H9 (cell line): ENCODE measurements at regions not wholly inside any gene's neighbourhood (a gene's known extent, or its start where the extent isn't known, plus 50 kb on each side); places are given as distances from the start of the nearest gene placed in this dataset.

Source experiments
- DNase-seq: peaks from one replicate; pipeline ENCODE4 v3.0.0-alpha.2; 2017
- H2AFZ ChIP-seq: one replicate; pipeline ENCODE4 v1.6.1; 2013; ENCODE audit warnings: mild to moderate bottlenecking, low read length, control low read depth, moderate library complexity
- H2AK5ac ChIP-seq: 2 replicates; pipeline ENCODE4 v1.6.1; 2013; ENCODE audit warnings: low read length, control low read depth, mixed read lengths; ENCODE audit not compliant: insufficient read length
- H2BK120ac ChIP-seq: one replicate; pipeline ENCODE4 v1.6.1; 2013; ENCODE audit warnings: low read depth, mild to moderate bottlenecking, low read length, control low read depth, inconsistent platforms; ENCODE audit not compliant: poor library complexity, severe bottlenecking
- H2BK12ac ChIP-seq: 2 replicates; pipeline ENCODE4 v1.6.1; 2013; ENCODE audit warnings: low read length, control low read depth, mixed read lengths, low read depth; ENCODE audit not compliant: insufficient read length
- H2BK15ac ChIP-seq: 2 replicates; pipeline ENCODE4 v1.6.1; 2013; ENCODE audit warnings: low read depth, low read length, control low read depth
- H2BK20ac ChIP-seq: one replicate; pipeline ENCODE4 v1.6.1; 2013; ENCODE audit warnings: low read depth, mild to moderate bottlenecking, low read length, control low read depth, inconsistent platforms; ENCODE audit not compliant: poor library complexity, severe bottlenecking
- H2BK5ac ChIP-seq: 2 replicates; pipeline ENCODE4 v1.6.1; 2013; ENCODE audit warnings: low read length, control low read depth, mixed read lengths; ENCODE audit not compliant: insufficient read length
- H3K14ac ChIP-seq: 2 replicates; pipeline ENCODE4 v1.6.1; 2013; ENCODE audit warnings: low read length, control low read depth; ENCODE audit not compliant: insufficient read depth
- H3K18ac ChIP-seq: 2 replicates; pipeline ENCODE4 v1.6.1; 2013; ENCODE audit warnings: low read depth, mild to moderate bottlenecking, mixed read lengths, low read length, control low read depth; ENCODE audit not compliant: insufficient read length
- H3K23ac ChIP-seq: 2 replicates; pipeline ENCODE4 v1.6.1; 2013; ENCODE audit warnings: low read length, control low read depth, mixed read lengths, low read depth; ENCODE audit not compliant: insufficient read length
- H3K23me2 ChIP-seq: 2 replicates; pipeline ENCODE4 v1.6.1; 2013; ENCODE audit warnings: low read depth, mild to moderate bottlenecking, mixed read lengths, low read length, control low read depth; ENCODE audit not compliant: insufficient read length, poor library complexity, severe bottlenecking
- H3K27ac ChIP-seq: 2 replicates; pipeline ENCODE4 v1.5.1; 2013; ENCODE audit warnings: low read length, control low read depth, mixed read lengths, low read depth; ENCODE audit not compliant: insufficient read length
- H3K27me3 ChIP-seq: 2 replicates; pipeline ENCODE4 v1.6.1; 2013; ENCODE audit warnings: low read length, control low read depth, inconsistent platforms; ENCODE audit not compliant: insufficient read depth
- H3K4ac ChIP-seq: 2 replicates; pipeline ENCODE4 v1.6.1; 2013; ENCODE audit warnings: low read depth, mild to moderate bottlenecking, control low read depth, inconsistent platforms, low read length, moderate library complexity
- H3K4me1 ChIP-seq: 2 replicates; pipeline ENCODE4 v1.6.1; 2013; ENCODE audit warnings: low read length, control low read depth, inconsistent platforms; ENCODE audit not compliant: insufficient read depth
- H3K4me2 ChIP-seq: 2 replicates; pipeline ENCODE4 v1.6.1; 2013; ENCODE audit warnings: low read length, control low read depth, mixed read lengths; ENCODE audit not compliant: insufficient read length, insufficient read depth
- H3K56ac ChIP-seq: 2 replicates; pipeline ENCODE4 v1.6.1; 2013; ENCODE audit warnings: low read depth, mild to moderate bottlenecking, mixed read lengths, low read length, control low read depth; ENCODE audit not compliant: insufficient read length
- H3K79me1 ChIP-seq: 2 replicates; pipeline ENCODE4 v1.6.1; 2013; ENCODE audit warnings: low read depth, mild to moderate bottlenecking, moderate library complexity, low read length, control low read depth, inconsistent platforms; ENCODE audit not compliant: insufficient read depth, poor library complexity, severe bottlenecking
- H3K79me2 ChIP-seq: 2 replicates; pipeline ENCODE4 v1.6.1; 2013; ENCODE audit warnings: low read length, control low read depth, inconsistent platforms; ENCODE audit not compliant: insufficient read depth
- H3K9ac ChIP-seq: 2 replicates; pipeline ENCODE4 v1.6.1; 2013; ENCODE audit warnings: low read length, control low read depth, mixed read lengths; ENCODE audit not compliant: insufficient read length; ENCODE audit errors: extremely low read depth
- H3K9me3 ChIP-seq: one replicate; pipeline ENCODE4 v1.6.1; 2013; ENCODE audit warnings: low read depth, low read length, inconsistent platforms; ENCODE audit not compliant: control insufficient read depth
- H3T11ph ChIP-seq: one replicate; pipeline ENCODE4 v1.6.1; 2013; ENCODE audit warnings: mild to moderate bottlenecking, low read length, control low read depth, inconsistent platforms
- H4K20me1 ChIP-seq: one replicate; pipeline ENCODE4 v1.6.1; 2013; ENCODE audit not compliant: control insufficient read depth, insufficient read length, insufficient read depth
- H4K5ac ChIP-seq: 2 replicates; pipeline ENCODE4 v1.6.1; 2013; ENCODE audit warnings: low read depth, mild to moderate bottlenecking, mixed read lengths, low read length, control low read depth; ENCODE audit not compliant: insufficient read length
- H4K8ac ChIP-seq: replicated peaks from 2 replicates; pipeline ENCODE4 v1.6.1; 2013; ENCODE audit warnings: low read length, control low read depth, mixed read lengths, low read depth; ENCODE audit not compliant: insufficient read length
- H4K91ac ChIP-seq: 2 replicates; pipeline ENCODE4 v1.6.1; 2013; ENCODE audit warnings: low read depth, mild to moderate bottlenecking, moderate library complexity, mixed read lengths, low read length, control low read depth; ENCODE audit not compliant: insufficient read length
- H3K27ac Mint-ChIP-seq, 3 experiments: 2 replicates in 2 of 3; 3 replicates in 1 of 3; pipeline ENCODE4 v1.8.0; 2020 to 2021; ENCODE audit warnings: mixed read lengths in 3 of 3, mild to moderate bottlenecking in 1 of 3, moderate library complexity in 1 of 3
- H3K27me3 Mint-ChIP-seq: 2 replicates; pipeline ENCODE4 v1.8.0; 2021; ENCODE audit warnings: low read depth, mild to moderate bottlenecking, moderate library complexity, mixed read lengths
- H3K36me3 Mint-ChIP-seq, 3 experiments: 2 replicates in 2 of 3; 3 replicates in 1 of 3; pipeline ENCODE4 v1.8.0; 2020 to 2021; ENCODE audit warnings: low read depth in 3 of 3, mixed read lengths in 3 of 3; ENCODE audit not compliant: insufficient read depth in 1 of 3
- H3K4me1 Mint-ChIP-seq, 2 experiments: 2 replicates each; pipeline ENCODE4 v1.8.0; 2020; ENCODE audit warnings: mixed read lengths in 2 of 2
- H3K4me3 Mint-ChIP-seq, 2 experiments: 2 replicates in 1 of 2; 3 replicates in 1 of 2; pipeline ENCODE4 v1.8.0; 2020 to 2021; ENCODE audit warnings: mild to moderate bottlenecking in 2 of 2, mixed read lengths in 2 of 2, moderate library complexity in 1 of 2
- H3K9me3 Mint-ChIP-seq, 2 experiments: 2 replicates in 1 of 2; 3 replicates in 1 of 2; pipeline ENCODE4 v1.8.0; 2020; ENCODE audit warnings: mild to moderate bottlenecking in 2 of 2, mixed read lengths in 2 of 2, moderate library complexity in 1 of 2
- CTCF ChIP-seq: fragments of 200-600 bp; sonication (generic); conservative IDR thresholded peaks from 3 replicates; pipeline ENCODE4 v1.8.0; 2021; ENCODE audit warnings: antibody characterized with exemption, mild to moderate bottlenecking
- WGBS: extraction: QIAGEN DNeasy Blood & Tissue Kit; methylation state at CpG from one replicate; pipeline ENCODE4 v1.1.7; 2013; ENCODE audit warnings: missing lambda C conversion rate, low lambda C conversion rate, mixed read lengths; ENCODE audit not compliant: insufficient read length; ENCODE audit errors: extremely low coverage; 5-methylcytosine and 5-hydroxymethylcytosine counted together

GRCh38 chr6:98601716-98602115 lies 232.7 kb upstream of the POU3F2 start:
- peaks cover 4% of the 10 kb centered on the region; the same call in 1 of the 2 replicates for H3K4me1 ChIP-seq
- H3K9me3 ChIP-seq = no peaks in the 10 kb centered on the region
- H3K27me3 ChIP-seq = no peaks in the 10 kb centered on the region
- H4K8ac ChIP-seq = no peak overlapping the region
- no peak overlapping the region for H3K56ac ChIP-seq
- no peak overlapping the region for H3K27ac ChIP-seq
- H3T11ph ChIP-seq = no peak overlapping the region
- H3K23me2 ChIP-seq = no peaks in the 10 kb centered on the region
- no peak overlapping the region; a peak in 1 of 7 replicates for H3K27ac Mint-ChIP-seq
- no peaks in the 10 kb centered on the region for H3K36me3 Mint-ChIP-seq
- no peaks in the 10 kb centered on the region for H3K79me1 ChIP-seq
- no peak overlapping the region for H3K4me2 ChIP-seq
- H2BK12ac ChIP-seq = no peak overlapping the region
- H4K91ac ChIP-seq = no peak overlapping the region
- no peaks in the 10 kb centered on the region for H3K79me2 ChIP-seq
- H2BK5ac ChIP-seq = no peak overlapping the region
- no peaks in the 10 kb centered on the region for H3K27me3 Mint-ChIP-seq
- H2AK5ac ChIP-seq = no peak overlapping the region
- no peak overlapping the region for H3K18ac ChIP-seq
- no peak overlapping the region for H3K4ac ChIP-seq
- no peak overlapping the region for H2BK20ac ChIP-seq
- no peak overlapping the region for H3K14ac ChIP-seq
- H3K4me3 Mint-ChIP-seq = no peak overlapping the region; a peak in 1 of 5 replicates
- no peak overlapping the region for H3K23ac ChIP-seq
- H2BK15ac ChIP-seq = no peak overlapping the region
- peak overlapping the region; percentile 8 for H2AFZ ChIP-seq
- no CpG with 5 or more reads among the region's 5 CpGs for WGBS
- no peaks in the 10 kb centered on the region for H4K20me1 ChIP-seq
- no peak overlapping the region for H3K9ac ChIP-seq
- H3K9me3 Mint-ChIP-seq = no peaks in the 10 kb centered on the region
- TF ChIP-seq CTCF = no peak
- H4K5ac ChIP-seq = no peak overlapping the region
- DNase-seq = no peak
- H3K4me1 Mint-ChIP-seq = peaks cover 15 to 17% of the 10 kb centered on the region in 2 experiments
- H2BK120ac ChIP-seq = no peak overlapping the region
